Stimulated activated CD4-positive, alpha-beta T cell treated with anti-CD3 and anti-CD28 coated beads, Interleukin-1b, Interleukin-23, amount 100 ng/mL, for 24 hours (primary cell): ENCODE measurements at regions not wholly inside any gene's neighbourhood (a gene's known extent, or its start where the extent isn't known, plus 50 kb on each side); places are given as distances from the start of the nearest gene placed in this dataset.

Experiments
- DNase-seq, 4 experiments: peaks; one replicate each; pipeline ENCODE4 v3.0.0-alpha.2; 2020; ENCODE audit warnings: low read depth in 4 of 4, low spot score in 1 of 4

DNA sequence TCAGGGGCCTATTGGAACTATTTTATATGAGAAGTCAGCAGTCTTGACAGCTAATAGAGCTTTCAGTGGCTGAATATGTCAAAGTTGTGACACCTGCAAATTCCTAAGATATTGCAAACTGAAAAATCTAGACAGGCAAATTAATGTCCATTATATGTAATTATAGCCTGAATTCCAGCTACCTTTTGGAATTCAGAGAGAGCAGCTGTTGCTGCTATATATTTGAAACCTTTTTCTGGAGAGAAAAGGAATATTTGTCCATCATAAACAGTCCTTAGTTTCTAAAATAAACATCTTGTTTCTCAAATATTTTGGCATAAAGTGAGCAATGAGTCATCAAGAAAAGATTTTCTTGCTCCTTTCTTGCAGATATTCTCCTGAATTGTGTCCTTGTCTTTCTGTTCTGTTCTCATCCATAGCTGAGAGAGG lies 408.9 kb upstream of the SEMA3D start:
- no peak for DNase-seq

DNA sequence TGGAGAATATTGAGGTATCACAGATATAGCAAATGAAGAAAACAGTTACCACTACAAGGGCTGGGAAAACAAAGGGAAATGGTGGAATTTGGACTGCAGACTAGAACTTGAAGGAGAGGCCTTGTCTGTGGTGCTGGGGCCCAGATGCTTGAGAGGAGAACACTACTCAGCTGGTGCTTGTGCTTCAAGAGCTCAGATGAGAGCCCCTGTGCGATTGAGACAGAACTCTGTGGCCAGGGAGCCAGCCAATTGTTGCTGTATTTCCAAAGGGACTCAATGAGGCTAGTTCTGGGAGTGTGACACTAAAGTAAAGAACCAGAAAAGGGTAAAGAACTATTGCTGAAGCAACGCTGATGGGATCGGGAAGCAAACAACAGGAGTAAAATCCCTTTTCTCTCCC lies 406.5 kb upstream of the SEMA3D start:
- no peak for DNase-seq

DNA sequence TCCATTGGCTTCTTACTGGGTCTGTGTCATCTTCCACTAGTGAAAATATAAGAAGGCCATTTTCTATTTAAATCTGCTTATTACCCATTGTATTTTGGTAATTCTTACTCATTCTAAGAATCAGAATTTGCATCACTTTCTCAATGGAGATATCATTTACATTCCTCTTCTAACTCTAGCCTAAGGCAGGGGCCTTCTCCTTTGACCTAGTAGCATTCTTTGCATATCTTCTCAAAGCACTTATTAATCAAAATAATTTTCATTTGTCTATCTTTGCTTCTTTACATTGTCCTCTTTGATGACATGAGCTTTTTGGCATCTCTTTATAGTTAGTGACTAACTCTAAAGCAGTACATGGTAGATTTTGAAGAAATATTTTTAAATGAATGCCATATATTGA lies 400.9 kb upstream of the SEMA3D start:
- DNase-seq: no peak

DNA sequence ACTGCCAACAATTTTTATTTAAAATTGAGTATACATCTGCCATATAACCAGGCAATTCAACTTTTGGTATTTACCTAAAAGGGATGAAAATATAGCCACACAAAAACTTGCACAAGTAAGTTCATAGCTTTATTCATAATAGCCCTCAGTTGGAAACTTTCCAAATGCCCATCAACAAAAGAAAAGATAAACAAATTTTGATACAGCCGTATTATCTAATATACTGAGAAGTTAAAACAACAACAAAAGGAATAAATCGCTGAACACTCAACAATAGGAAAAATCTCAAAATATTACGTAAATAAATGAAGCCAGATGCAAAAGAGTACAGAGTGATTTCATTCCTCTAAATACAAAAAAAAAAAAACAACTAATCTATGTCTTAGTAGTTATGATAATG lies 399.2 kb upstream of the SEMA3D start:
- DNase-seq: no peak

DNA sequence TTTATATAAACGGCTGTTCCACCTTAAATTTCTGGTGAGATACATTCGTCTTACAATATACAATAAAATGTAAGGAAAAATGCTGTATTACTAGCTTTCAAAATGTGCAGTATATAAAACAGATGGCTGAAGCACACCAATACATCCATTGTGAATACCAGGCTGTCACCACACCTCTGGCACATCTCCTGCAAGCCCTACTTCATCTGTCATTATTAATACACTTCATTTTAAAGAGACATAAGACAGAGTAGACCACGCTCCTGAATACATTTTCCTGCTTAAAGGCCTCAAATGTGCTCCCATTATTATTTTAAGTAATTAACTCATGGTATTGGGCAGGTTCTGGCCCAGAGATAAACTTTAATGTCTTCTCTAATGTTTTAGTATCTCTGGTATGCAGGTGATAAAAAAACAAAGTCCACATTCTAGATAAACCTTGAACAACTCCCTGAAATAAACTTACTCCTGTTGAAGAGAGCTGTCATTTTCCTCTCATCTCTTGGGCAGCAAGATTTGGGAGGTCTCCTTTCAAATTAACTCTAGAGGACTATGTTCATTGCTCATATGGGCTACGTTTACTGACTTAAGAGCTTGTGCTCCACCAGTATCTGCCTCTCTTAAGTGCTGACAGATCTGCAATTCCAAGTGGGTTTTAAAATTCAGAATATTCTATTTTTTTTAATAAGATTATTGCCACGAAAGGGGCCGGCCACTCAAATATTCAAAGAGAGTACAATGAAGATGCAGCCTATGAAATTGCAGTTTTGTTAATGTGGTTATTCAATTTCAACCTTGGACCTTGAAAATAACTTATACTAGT lies 396.5 kb upstream of the SEMA3D start:
- DNase-seq: no peak

DNA sequence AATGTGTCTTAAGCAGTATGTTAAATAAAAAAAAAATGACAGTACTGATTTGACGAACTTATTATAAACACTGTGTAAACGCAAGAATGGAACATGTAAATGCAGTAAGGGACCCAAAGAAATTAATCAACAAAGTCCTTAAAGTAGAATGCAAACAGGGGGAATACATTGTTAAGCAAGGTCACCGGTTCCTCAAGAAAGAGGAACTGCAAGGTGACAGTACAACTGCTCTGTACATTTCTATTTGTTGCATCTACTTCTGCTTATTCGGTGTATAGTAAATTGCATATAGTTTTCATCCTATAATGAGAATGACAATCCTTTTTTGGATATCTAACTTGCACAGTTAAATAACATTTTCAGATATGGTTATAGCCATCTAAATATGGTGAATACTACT lies 387.0 kb upstream of the SEMA3D start:
- DNase-seq: no peak

DNA sequence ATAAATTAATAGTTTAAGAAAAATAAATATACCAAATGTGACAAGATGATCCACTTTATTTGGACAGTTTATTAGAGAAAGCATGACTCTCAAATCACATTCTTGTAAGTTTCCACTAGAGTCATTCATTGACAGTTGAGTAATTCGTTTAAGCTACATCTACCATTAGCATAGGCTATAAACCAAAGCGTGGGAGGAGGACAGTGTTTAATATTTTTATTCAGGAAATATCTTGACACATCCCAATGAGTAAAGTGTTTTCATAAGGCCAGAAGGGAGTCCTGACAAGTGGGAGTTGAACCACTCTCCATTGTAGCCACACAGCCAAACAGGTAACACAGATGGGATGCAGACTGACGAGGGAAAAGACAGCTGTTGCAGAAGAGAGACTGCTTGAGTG lies 386.5 kb upstream of the SEMA3D start:
- no peak for DNase-seq

DNA sequence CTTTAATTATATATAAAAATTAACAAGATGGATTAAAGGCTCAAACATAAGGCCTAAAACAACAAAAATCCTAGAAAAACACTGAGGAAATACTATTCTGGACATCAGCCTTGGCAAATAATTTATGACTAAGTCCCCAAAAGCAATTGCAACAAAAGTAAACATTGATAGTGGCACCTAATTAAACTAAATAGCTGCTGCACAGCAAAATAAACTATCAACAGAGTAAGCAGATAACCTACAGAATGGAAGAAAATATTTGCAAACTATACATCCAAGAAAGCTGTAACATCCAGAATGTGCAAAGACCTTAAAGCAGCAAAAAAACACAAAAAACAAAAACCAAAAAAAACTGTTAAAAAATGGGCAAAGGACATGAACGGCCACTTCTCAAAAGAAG lies 384.0 kb upstream of the SEMA3D start:
- DNase-seq: no peak

DNA sequence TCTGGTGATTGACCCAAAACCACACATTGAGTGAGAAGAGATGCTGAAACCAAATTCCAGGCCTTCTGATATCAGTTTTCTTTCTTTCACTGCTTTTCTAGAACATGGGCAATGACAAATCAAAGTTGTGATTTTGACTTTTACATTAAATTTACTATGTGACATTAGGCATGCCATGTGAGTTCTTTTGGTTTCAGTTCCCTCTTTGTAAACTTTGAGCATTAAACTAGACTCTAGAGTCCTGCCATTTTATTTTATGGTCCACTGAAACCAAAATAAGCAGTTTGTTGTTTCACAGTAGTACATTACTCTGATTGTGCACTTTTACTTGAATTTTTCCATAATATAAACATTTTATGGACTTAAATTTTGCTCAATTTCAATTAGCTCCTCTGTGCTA lies 381.1 kb upstream of the SEMA3D start:
- no peak for DNase-seq

DNA sequence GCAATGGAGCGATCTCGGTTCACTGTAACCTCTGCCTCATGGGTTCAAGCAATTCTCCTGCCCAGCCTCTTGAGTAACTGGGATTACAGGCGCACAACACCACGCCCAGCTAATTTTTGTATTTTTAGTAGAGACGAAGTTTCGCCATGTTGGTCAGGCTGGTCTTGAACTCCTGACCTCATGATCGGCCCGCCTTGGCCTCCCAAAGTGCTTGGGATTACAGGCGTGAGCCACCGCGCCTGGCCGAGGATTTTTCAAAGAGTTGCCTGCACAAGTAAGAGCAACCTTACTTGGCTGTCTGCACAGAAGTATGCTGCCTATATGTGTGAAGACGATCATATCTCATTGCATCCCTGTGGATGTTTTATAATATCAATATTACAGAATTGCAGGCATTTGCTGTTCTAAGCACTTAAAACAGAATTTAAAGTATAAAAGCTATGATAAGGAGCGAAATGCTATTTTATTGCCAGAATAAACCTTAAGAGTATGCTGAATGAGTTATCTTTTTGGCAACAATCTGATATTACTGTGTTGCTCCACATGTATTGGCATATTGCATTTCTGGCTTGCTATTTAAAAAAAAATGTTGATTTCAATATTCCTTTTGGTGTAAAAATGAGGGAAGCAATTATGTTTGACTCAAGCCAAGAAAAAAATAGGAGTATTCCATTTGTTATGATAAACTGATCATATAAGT lies 379.4 kb upstream of the SEMA3D start:
- no peak for DNase-seq

DNA sequence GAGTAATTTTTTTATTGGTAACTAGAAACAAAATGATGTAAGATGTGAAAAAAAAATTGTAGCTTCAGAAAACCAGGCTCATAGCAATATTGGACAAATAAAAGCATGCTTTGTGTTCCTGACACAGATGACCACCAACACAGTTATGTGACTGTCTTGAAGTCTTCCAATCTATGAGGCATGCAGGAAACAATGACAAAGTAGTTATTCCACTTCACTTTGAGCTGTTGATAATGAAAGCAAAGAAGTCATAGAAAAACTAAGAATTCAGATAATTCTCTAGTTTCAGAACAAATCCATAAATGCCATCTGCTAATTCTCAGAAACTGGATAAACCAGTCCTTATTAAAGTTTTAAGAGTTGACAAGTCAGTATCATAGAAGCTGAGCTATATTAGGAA lies 378.4 kb upstream of the SEMA3D start:
- no peak for DNase-seq

DNA sequence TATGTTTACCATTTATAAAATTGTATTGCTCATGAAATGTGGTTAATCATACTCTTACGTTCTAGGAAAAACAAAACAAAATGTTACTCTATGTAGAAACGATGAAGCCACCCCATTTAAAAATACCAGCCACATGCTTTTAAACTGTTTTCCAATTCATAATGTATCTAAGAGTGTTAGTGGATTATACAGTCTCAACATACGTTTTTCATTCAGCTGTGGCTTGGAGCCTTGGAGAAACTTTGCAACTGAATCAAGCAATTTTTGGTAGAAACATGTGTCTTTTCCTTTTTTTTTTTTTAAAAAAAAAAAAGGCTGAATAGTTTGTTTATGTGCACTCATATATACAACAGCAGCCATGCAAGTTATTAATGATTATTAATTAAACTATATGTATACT lies 378.0 kb upstream of the SEMA3D start:
- no peak for DNase-seq

DNA sequence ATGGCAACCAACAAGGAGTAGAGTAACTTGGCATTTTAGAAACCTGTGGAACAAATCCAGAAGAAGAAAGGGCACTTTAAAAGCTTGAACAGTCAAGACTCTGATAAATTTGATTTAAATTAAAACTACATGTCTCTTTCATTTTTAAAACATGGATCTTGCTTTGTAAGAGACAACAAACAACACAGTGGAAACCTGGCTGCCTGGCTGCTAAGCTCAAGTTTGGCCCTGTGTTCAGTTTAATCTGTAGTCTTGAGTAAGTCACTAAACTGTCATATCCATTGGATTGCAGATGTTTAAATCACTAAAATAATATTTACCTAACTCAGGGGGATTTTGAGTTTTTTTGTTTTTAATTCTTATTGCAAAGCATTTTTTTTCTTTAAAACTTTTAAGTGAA lies 374.9 kb upstream of the SEMA3D start:
- DNase-seq: no peak

DNA sequence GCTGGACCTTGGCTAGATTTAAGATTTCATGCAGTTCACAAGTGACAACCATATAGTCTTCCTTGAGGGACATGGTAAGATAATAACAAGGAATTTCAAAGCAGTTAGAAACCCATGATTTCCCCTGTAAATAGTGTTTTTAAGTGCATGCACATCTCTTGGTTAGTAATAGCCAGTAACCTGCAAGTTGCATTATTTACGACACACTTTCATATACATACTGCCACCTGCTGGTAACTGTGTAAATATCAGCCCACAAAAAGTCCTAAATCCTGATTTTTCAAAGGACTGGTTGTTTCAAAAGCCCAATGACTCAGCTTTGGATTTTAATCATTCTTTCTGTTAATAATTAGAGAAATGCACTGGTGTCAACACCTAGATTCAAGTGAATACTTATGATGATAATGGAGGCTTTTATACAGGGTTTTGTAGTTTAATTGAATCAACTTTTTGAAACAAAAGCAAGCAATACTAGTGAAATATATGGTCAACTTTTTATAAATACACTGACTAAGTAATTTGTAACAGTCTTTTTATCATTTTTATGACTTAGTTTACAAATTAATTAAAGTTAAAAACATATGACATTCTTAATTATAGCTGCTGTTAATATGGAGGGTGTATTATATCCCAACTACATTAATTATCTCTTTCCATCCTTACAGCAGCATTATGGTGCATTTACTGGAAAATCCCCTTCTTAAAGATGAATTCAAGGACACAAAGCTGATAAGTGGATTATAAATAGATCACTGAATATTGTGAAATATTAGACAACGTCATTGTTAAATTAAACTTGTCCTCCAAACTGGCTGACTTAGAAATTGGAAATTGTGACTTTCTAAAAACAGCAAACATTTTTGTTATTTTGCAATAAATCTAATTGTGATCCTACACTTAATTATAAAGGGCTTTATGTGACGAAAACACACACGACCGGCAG lies 367.7 kb upstream of the SEMA3D start:
- no peak for DNase-seq

DNA sequence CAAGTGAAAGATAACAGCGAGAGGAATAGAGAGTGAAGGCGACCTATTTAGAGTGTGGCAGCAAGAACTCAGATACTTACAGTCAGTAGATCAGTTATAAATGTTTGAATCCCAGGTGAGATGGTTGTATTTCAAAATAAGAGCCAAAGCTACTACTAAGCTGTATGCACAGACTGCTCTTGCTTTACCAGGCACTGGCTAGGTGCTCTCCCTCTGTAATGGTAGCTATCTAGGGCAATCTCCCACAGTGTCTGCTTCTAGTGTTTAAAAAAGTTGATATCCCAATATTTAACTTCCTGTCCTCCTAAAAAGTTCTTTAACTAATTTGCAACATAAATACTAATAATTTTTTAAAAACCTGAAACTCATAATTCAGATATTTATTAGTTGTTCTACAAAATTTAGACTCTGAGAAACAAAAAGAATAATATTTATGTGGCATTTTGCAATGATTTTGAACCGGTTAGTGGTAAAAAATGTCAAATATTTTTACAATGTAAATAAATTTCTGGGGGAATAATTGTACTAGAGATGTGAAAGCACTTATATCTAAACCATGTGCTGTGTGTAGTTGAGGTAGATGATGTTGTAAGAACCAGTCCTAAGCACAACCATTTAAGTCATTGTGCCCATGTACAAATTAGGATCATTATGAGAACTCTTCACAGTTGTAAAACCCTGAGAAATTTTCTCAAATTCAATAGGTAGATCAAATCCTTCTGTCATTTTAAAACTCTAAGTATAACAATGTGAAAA lies 349.3 kb upstream of the SEMA3D start:
- no peak for DNase-seq

DNA sequence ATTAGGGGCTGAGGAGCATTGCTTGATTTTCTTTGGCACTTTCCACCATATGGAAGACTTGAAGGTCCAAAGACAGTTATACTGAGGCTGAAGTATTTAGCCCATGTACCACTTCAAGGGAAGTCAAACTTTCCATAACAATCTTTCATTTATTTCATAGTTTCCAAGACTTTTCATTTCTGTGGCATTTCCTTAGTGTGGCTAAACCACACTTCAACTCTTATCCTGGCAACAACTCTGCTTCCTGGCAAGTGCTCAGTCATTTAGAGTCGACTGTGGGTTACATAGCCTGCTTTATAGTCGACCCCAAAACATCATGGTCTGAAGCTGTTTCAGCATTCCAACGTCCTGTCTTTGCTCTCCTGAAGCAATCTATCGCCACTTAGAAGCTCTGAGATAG lies 343.0 kb upstream of the SEMA3D start:
- no peak for DNase-seq

DNA sequence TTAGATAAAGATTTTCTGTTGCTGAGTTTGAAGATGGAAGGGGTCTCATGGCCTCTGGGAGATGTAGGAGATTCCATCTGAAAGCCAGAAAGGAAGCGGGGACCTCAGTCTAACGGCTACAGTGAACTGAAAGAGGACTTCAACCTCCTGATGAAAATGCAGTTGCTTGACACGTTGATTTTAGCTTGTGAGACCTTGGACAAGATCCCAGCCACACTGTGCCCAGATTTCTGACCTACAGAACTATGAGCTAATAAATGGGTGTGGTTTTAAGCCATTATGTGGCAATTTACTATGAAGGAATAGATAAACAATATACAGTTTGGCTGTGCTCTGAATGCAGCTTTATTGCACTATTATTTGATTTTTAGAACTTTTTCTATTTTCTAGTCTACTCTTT lies 342.3 kb upstream of the SEMA3D start:
- no peak for DNase-seq

DNA sequence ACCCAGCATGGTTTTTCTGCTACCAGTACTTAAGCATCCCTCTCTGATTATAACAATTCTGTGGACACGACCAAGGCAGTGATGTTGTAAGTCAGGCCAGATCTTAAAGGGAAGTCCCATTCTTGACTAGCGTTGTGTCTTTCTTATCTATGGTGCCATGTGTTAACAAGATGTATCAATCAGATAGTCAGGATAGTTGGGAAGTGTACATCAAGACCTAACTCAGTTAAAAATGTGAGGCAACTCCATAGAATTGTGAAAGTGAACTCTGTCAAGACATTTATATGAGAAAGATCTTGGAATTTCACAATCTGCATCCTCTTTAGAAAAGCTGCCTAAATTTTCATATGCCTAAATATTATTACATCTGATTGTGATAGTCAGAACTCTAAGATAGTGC lies 341.7 kb upstream of the SEMA3D start:
- DNase-seq: no peak

DNA sequence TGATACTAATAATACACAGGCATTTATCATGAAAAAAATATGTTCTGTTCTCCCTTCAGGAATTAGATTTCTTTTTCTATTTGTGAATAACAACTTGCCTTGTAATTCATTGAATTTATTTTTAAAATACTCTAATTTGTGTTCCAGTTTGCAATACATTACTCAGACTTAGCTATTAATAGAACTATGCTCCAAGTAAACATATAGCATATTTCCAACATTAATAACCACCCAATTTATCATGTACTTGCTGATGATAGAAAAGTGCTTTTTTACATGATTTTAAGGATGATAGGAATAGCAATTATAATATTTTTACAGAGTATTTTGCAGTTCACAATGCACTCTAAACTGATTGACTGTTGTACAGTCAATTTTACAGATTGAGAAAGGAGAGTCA lies 338.8 kb upstream of the SEMA3D start:
- no peak for DNase-seq

DNA sequence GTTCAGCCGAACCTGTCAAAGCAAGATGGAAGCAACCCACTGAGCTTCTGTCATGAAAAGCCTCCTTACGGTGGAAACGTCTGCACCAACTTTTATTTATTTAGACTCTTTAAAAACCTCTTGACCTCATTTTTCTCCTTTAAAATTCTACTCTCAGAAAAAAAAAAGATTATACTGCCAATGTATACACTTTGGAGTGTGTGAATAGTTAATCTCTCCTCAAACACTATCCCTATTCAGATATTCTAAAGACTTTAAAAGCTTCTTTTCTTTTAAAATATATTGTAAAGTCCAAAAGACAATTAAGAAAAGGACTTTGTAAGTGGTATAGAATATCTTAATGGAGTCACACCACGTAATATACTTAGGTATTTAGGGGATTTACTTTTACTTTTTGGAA lies 335.2 kb upstream of the SEMA3D start:
- DNase-seq: no peak

DNA sequence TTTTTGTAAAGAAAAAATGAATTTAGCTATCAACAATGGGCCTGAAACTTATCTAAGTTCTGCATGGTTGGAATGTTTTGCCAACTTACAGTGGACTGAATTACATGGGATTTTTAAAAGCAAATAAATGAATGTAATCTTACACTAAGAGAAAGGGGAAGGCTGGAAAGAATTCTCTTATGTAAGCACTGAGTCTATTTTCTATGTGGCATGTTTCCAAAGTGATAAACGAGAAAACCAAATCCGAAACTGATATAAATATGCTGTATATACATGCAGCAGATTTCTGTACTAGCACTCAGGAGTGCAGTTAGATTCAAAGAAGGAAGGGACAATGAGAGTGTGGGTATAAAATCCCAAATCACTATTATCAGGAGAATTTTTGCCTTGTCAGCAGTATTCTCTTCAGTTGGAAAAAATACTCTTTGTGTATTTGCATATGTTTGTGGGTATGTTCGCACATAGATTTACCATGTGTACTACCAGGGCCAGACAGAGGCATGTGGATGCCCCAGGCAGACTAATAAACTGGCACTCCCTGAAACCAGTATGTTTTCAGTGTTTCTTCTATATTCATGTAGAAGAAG lies 334.3 kb upstream of the SEMA3D start:
- DNase-seq: no peak
